ENCODE measurements at regions not wholly inside any gene's neighbourhood (a gene's known extent, or its start where the extent isn't known, plus 50 kb on each side); places are given as distances from the start of the nearest gene placed in this dataset.

DNA sequence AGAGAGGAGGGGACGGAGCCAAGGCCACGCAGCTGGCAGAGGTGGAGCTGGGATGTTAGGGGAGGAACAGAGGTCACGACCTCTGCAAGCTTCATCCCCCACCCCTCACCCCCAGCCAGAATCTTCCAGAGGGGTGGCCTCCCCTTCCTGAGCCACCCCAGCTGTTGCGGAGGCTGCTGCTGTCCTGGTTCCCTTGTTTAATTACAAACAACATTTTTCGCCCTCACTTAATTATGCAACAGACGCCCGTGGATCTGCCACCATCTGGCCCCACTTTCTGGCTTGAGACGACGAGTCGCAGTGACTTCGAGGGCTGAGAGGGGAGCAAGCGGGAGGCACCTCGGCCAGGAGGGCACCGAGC, 153.7 kb upstream of the PTPN1 start:
- no peak for TF ChIP-seq POLR2A (IDR thresholded peaks at IDR 0.05)
- TF ChIP-seq POLR2AphosphoS5 (IDR thresholded peaks at IDR 0.05) = no peak
- no peak for TF ChIP-seq EP300 (IDR thresholded peaks at IDR 0.05; ENCODE audit: low read depth)
- TF ChIP-seq, protein P1, sequence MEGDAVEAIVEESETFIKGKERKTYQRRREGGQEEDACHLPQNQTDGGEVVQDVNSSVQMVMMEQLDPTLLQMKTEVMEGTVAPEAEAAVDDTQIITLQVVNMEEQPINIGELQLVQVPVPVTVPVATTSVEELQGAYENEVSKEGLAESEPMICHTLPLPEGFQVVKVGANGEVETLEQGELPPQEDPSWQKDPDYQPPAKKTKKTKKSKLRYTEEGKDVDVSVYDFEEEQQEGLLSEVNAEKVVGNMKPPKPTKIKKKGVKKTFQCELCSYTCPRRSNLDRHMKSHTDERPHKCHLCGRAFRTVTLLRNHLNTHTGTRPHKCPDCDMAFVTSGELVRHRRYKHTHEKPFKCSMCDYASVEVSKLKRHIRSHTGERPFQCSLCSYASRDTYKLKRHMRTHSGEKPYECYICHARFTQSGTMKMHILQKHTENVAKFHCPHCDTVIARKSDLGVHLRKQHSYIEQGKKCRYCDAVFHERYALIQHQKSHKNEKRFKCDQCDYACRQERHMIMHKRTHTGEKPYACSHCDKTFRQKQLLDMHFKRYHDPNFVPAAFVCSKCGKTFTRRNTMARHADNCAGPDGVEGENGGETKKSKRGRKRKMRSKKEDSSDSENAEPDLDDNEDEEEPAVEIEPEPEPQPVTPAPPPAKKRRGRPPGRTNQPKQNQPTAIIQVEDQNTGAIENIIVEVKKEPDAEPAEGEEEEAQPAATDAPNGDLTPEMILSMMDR (IDR thresholded peaks at IDR 0.05) = no peak
